ENCODE measurements at regions not wholly inside any gene's neighbourhood (a gene's known extent, or its start where the extent isn't known, plus 50 kb on each side); places are given as distances from the start of the nearest gene placed in this dataset.
"Not testable (repeated sequence)": the region's sequence is repeated elsewhere in the genome, so short reads cannot be mapped to it uniquely, and the experiment has no call there.

DNA sequence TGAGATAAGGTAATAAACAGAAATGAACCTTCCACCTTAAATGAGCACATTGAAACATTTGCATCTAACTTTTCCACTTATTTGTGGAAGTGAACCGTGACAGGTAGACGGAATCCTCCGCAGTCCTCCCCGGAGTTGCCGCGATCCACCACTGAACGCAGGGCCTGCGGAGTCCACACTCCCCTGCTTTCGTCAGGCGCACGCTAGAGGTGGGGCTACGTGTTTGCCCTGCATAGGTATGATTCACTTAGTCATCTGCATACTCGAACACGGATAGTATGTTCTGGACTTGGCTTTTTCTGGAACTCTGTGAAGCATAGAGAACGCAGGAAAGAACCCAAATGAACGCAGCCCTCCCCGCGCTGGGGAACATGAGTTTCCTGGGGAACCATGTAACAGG is 272.8 kb upstream of the IRX4 start:
- Histone ChIP-seq H3K4me1 (no peaks in the 10 kb centered on the region), H3K36me3 (no peaks in the 10 kb centered on the region), H3K9me3 (no peaks in the 10 kb centered on the region), H3K27ac (no peak overlapping the region), H3K27me3 (no peaks in the 10 kb centered on the region), H3K4me3 (no peak overlapping the region), H3K9ac (ENCODE audit: low read depth in 2 of 2, low read length in 2 of 2) (no peak overlapping the region)
- TF ChIP-seq, protein P1, sequence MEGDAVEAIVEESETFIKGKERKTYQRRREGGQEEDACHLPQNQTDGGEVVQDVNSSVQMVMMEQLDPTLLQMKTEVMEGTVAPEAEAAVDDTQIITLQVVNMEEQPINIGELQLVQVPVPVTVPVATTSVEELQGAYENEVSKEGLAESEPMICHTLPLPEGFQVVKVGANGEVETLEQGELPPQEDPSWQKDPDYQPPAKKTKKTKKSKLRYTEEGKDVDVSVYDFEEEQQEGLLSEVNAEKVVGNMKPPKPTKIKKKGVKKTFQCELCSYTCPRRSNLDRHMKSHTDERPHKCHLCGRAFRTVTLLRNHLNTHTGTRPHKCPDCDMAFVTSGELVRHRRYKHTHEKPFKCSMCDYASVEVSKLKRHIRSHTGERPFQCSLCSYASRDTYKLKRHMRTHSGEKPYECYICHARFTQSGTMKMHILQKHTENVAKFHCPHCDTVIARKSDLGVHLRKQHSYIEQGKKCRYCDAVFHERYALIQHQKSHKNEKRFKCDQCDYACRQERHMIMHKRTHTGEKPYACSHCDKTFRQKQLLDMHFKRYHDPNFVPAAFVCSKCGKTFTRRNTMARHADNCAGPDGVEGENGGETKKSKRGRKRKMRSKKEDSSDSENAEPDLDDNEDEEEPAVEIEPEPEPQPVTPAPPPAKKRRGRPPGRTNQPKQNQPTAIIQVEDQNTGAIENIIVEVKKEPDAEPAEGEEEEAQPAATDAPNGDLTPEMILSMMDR (IDR thresholded peaks at IDR 0.05) = no peak
- no peak for DNase-seq
- intact Hi-C loops (cut with DNase I) = no loop called here

DNA sequence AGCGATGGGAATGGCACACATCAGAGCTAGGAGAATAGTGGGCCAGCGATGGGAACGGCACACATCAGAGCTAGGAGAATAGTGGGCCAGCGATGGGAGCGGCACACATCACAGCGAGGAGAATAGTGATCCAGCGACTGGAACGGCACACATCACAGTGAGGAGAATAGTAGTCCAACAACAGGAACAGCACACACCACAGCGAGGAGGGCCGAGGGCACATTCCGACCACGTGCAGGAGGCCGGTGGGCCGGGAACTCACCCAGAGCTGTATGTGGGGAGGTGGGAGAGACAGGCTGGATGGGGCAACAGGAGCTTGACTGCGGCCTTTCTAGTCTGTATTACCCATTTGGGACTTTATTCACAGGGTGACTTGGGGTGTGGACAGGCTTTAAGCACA is 271.1 kb upstream of the IRX4 start:
- intact Hi-C loops (cut with DNase I) = no loop called here
- no peaks in the 10 kb centered on the region for H3K4me1 ChIP-seq
- TF ChIP-seq, protein P1 (IDR thresholded peaks at IDR 0.05) = no peak
- no peak overlapping the region for H3K27ac ChIP-seq
- no peak overlapping the region for H3K9ac ChIP-seq (ENCODE audit: low read depth in 2 of 2, low read length in 2 of 2)
- DNase-seq = no peak
- no peak overlapping the region for H3K4me3 ChIP-seq
- no peaks in the 10 kb centered on the region for H3K9me3 ChIP-seq
- H3K27me3 ChIP-seq = no peaks in the 10 kb centered on the region
- H3K36me3 ChIP-seq = no peaks in the 10 kb centered on the region

DNA sequence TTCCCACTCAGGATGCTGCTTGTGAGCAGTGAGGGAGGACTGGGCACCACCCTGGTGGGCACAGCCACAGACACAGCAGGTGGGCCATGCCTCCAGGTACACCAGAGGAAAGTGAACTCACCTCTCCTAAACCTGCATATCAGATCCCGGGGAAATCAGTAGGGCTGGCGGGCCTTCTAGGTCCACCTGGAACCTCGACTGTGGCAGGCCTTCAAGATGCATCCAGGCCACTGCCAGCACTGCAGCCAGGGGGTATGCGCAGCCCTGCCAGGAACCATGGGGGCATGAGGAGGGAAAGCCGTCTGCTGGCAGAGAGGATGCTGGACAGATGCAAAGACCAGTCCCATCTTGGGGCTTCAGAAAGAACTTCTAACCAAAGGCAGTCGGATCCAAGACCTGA is 270.6 kb upstream of the IRX4 start:
- TF ChIP-seq, protein P1 (IDR thresholded peaks at IDR 0.05) = no peak
- DNase-seq = no peak
- intact Hi-C loops (cut with DNase I) = no loop called here
- H3K4me1 ChIP-seq = no peaks in the 10 kb centered on the region
- no peaks in the 10 kb centered on the region for H3K36me3 ChIP-seq
- H3K4me3 ChIP-seq = no peak overlapping the region
- H3K27ac ChIP-seq = no peak overlapping the region
- H3K27me3 ChIP-seq = no peaks in the 10 kb centered on the region
- H3K9ac ChIP-seq (ENCODE audit: low read depth in 2 of 2, low read length in 2 of 2) = no peak overlapping the region
- no peaks in the 10 kb centered on the region for H3K9me3 ChIP-seq

DNA sequence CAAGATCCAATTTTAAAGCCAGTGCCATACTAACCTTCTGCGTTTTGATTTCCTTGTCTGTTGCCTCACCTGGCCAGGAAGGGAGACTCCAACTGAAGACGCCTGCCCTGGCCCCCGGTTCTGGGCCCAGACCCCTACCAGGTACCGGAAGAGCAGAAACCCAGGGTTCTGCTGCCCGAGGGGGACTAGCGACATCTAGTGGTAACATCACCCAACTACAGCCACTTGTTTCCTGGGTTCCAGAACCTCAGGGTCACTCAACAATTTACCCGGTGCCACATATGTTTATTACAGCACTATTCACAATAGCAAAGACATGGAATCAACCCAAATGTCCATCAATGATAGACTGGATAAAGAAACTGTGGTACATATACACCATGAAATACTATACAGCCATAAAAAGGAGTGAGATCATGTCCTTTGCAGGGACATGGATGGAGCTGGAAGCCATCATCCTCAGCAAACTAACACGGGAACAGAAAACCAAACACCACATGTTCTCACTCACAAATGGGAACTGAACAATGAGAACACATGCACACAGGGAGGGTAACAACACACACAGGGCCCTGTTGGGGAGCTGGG is 268.7 kb upstream of the IRX4 start:
- not testable (repeated sequence) for DNase-seq, H3K9me3 ChIP-seq, H3K36me3 ChIP-seq

GRCh38 chr5:2149195-2149539 is 266.4 kb upstream of the IRX4 start:
- Histone ChIP-seq H3K27ac (no peak overlapping the region), H3K27me3 (no peaks in the 10 kb centered on the region), H3K9me3 (no peaks in the 10 kb centered on the region), H3K4me3 (no peak overlapping the region), H3K9ac (ENCODE audit: low read depth in 2 of 2, low read length in 2 of 2) (no peak overlapping the region), H3K36me3 (no peaks in the 10 kb centered on the region), H3K4me1 (no peaks in the 10 kb centered on the region)
- TF ChIP-seq, protein P1 (IDR thresholded peaks at IDR 0.05) = no peak
- no peak for DNase-seq
- intact Hi-C loops (cut with DNase I) = no loop called here

More for the DNA sequence above, 268.7 kb upstream of the IRX4 start:
- intact Hi-C loops (cut with DNase I); H3K27me3 ChIP-seq; H3K4me1 ChIP-seq; H3K4me3 ChIP-seq; H3K27ac ChIP-seq; H3K9ac ChIP-seq (ENCODE audit: low read depth in 2 of 2, low read length in 2 of 2): not testable (repeated sequence)
- TF ChIP-seq, protein P1 (IDR thresholded peaks at IDR 0.05) = peak; percentile 44

Measured in colonic mucosa (tissue), 4 donors.